Suprapubic skin (tissue), 4 donors: ENCODE measurements at regions not wholly inside any gene's neighbourhood (a gene's known extent, or its start where the extent isn't known, plus 50 kb on each side); places are given as distances from the start of the nearest gene placed in this dataset.

Experiments used
- POLR2A ChIP-seq, 2 donors: fragments of 450-650 bp; IDR thresholded peaks; one replicate each; pipeline ENCODE4 v1.6.1; 2017; ENCODE audit warnings: antibody characterized with exemption in 2 of 2, mild to moderate bottlenecking in 2 of 2, moderate library complexity in 2 of 2
- POLR2AphosphoS5 ChIP-seq, 3 donors: sonication (generic); formaldehyde crosslinking; IDR thresholded peaks; one replicate each; pipeline ENCODE4 v1.6.1; 2017; ENCODE audit warnings: antibody characterized with exemption in 3 of 3
- TF ChIP-seq, protein P1 (sequence below), 2 donors: fragments of 200-600 bp in 1 of 2; fragments of 450-650 bp in 1 of 2; sonication (generic) in 1 of 2; IDR thresholded peaks; one replicate each; pipeline ENCODE4 v1.5.1; 2016 to 2019; ENCODE audit warnings: antibody characterized with exemption in 2 of 2, mild to moderate bottlenecking in 1 of 2, moderate library complexity in 1 of 2

DNA sequence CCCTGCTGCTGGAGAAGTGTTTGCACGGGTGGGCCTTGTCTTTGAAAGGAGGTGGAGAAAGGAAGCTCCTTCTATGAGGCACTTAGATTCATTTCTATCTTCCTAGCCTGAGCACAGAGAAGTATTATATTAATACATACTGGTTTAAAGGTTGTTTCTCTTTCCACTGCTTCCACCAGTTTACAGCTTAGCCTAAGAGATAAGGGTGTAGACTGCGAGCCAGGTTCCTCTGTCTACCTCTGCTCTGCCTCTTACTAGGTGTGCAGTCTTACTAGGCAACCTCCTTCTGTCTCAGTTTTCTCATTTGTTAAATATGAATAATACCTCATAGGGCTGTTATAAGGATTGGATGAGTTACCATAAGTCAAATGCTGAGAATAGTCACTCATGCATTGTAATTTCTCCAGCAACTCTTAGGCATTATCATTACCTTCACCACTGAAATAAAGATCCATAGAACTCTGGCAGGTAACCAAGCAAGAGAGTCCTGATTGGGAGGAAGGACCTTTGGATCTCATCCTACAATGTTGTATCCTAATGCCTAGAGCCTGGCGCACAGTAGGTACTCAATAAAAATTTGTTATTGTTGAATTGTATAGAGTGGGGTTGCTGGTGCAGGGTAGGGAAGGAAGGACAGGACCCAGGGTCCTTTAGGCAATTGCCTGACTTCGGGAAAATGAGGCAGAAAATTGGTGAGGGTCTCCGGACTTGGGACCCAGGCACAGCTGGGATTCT, 95.1 kb downstream of the TBX19 start:
- TF ChIP-seq, protein P1, sequence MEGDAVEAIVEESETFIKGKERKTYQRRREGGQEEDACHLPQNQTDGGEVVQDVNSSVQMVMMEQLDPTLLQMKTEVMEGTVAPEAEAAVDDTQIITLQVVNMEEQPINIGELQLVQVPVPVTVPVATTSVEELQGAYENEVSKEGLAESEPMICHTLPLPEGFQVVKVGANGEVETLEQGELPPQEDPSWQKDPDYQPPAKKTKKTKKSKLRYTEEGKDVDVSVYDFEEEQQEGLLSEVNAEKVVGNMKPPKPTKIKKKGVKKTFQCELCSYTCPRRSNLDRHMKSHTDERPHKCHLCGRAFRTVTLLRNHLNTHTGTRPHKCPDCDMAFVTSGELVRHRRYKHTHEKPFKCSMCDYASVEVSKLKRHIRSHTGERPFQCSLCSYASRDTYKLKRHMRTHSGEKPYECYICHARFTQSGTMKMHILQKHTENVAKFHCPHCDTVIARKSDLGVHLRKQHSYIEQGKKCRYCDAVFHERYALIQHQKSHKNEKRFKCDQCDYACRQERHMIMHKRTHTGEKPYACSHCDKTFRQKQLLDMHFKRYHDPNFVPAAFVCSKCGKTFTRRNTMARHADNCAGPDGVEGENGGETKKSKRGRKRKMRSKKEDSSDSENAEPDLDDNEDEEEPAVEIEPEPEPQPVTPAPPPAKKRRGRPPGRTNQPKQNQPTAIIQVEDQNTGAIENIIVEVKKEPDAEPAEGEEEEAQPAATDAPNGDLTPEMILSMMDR (IDR thresholded peaks at IDR 0.05) = no peak
- TF ChIP-seq POLR2AphosphoS5 (IDR thresholded peaks at IDR 0.05) = no peak
- TF ChIP-seq POLR2A (IDR thresholded peaks at IDR 0.05) = no peak
